Caco-2 (cell line): ENCODE measurements at regions not wholly inside any gene's neighbourhood (a gene's known extent, or its start where the extent isn't known, plus 50 kb on each side); places are given as distances from the start of the nearest gene placed in this dataset.

Experiments
- BruUV-seq: library from RNA; stranded (reverse); fragments of 400-500 nt; replicated peaks from 2 replicates; lab custom pipeline; 2021; lab: Mats Ljungman, UMichigan
- CTCF ChIA-PET: fragments of 300-600 bp; sonication (Branson Sonifier 250); formaldehyde crosslinking; loops from one replicate; lab custom pipeline; 2022; ENCODE audit warnings: antibody characterized with exemption; lab: Charles Lee
- POLR2A ChIA-PET: fragments of 300-600 bp; sonication (Branson Sonifier 250); formaldehyde crosslinking; loops from one replicate; lab custom pipeline; 2022; ENCODE audit warnings: antibody characterized with exemption; lab: Charles Lee
- DNase-seq, 2 experiments: peaks; one replicate each; pipeline versions ENCODE4 v3.0.0 to v3.0.0-alpha.2; 2020 to 2022
- H3K27me3 ChIP-seq: replicated peaks from 2 replicates; pipeline ENCODE4 v1.6.0; 2011; ENCODE audit warnings: low read length; ENCODE audit not compliant: control insufficient read depth, insufficient read depth
- H3K36me3 ChIP-seq: 2 replicates; pipeline ENCODE4 v1.5.1; 2011; ENCODE audit warnings: low read length; ENCODE audit not compliant: control insufficient read depth, insufficient read depth
- H3K4me1 ChIP-seq: fragments of 250-450 bp; sonication (Bioruptor Pico); 2 replicates; pipeline ENCODE4 v1.5.1; 2020; ENCODE audit warnings: mild to moderate bottlenecking
- H3K4me3 ChIP-seq: 2 replicates; pipeline ENCODE4 v1.5.1; 2011; ENCODE audit warnings: low read depth, mild to moderate bottlenecking, control low read depth, low read length
- H3K9me3 ChIP-seq: fragments of 250-450 bp; sonication (Bioruptor Pico); 2 replicates; pipeline ENCODE4 v1.5.1; 2020; ENCODE audit warnings: mild to moderate bottlenecking, moderate library complexity
- H3K27ac Mint-ChIP-seq: one replicate; pipeline ENCODE4 v1.8.0; 2022; ENCODE audit warnings: mixed read lengths; ENCODE audit not compliant: unreplicated experiment
- H3K27me3 Mint-ChIP-seq: one replicate; pipeline ENCODE4 v1.8.0; 2022; ENCODE audit warnings: mixed read lengths; ENCODE audit not compliant: insufficient read depth, unreplicated experiment
- H3K36me3 Mint-ChIP-seq: one replicate; pipeline ENCODE4 v1.8.0; 2022; ENCODE audit warnings: mild to moderate bottlenecking, mixed read lengths; ENCODE audit not compliant: insufficient read depth, unreplicated experiment
- H3K4me1 Mint-ChIP-seq: one replicate; pipeline ENCODE4 v1.8.0; 2022; ENCODE audit warnings: low read depth, mixed read lengths; ENCODE audit not compliant: unreplicated experiment
- H3K4me3 Mint-ChIP-seq: one replicate; pipeline ENCODE4 v1.8.0; 2022; ENCODE audit warnings: mild to moderate bottlenecking, moderate library complexity, mixed read lengths; ENCODE audit not compliant: unreplicated experiment
- H3K9me3 Mint-ChIP-seq: one replicate; pipeline ENCODE4 v1.8.0; 2022; ENCODE audit warnings: mixed read lengths; ENCODE audit not compliant: unreplicated experiment
- intact Hi-C: fragments of 100-400 bp; cut with micrococcal nuclease; formaldehyde crosslinking; loops from one replicate; pipeline ENCODE4 v1.10.0; 2022; ENCODE audit not compliant: unreplicated experiment
- TF ChIP-seq, protein P1 (sequence below), 2 experiments: fragments of 200-600 bp in 1 of 2; IDR thresholded peaks; 1 replicate in 1 of 2; 2 replicates in 1 of 2; pipeline versions ENCODE4 v1.5.1 to v1.8.0; 2011 to 2022; ENCODE audit warnings: antibody characterized with exemption in 1 of 2, control low read depth in 1 of 2, inconsistent platforms in 1 of 2, low read depth in 1 of 2, low read length in 1 of 2, mild to moderate bottlenecking in 1 of 2, moderate library complexity in 1 of 2; ENCODE audit not compliant: insufficient read depth in 1 of 2, severe bottlenecking in 1 of 2, unreplicated experiment in 1 of 2

DNA sequence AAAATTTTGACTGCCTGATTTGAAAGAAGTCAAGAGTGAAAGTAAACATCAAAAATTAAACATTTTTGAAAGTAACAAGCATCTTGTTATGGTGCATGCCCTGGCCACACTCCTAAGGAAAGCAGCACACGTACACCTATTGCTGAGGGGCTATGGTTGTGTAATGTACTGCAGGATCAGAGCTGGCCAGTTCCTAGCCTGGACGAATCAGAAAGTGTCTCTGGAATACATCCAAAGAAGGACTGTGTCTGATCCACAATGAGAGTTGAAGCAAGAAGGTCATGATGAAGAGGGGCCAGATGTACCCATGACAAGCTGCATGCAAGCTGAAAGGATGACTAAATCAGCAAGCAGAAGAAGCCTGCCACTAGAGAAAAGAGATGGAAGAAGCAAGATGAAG lies 618.2 kb downstream of the TLE1 start:
- Histone ChIP-seq H3K4me1 (no peaks in the 10 kb centered on the region), H3K4me3 (no peak overlapping the region), H3K36me3 (no peaks in the 10 kb centered on the region), H3K27me3 (no peaks in the 10 kb centered on the region), H3K9me3 (no peaks in the 10 kb centered on the region)
- DNase-seq = no peak
- BruUV-seq = no TSS peak
- H3K36me3 Mint-ChIP-seq = no peaks in the 10 kb centered on the region
- CTCF ChIA-PET = no interaction called here
- no peak overlapping the region for H3K4me3 Mint-ChIP-seq
- POLR2A ChIA-PET = no interaction called here
- H3K9me3 Mint-ChIP-seq = no peaks in the 10 kb centered on the region
- H3K27me3 Mint-ChIP-seq = no peaks in the 10 kb centered on the region
- no peaks in the 10 kb centered on the region for H3K4me1 Mint-ChIP-seq
- TF ChIP-seq, protein P1, sequence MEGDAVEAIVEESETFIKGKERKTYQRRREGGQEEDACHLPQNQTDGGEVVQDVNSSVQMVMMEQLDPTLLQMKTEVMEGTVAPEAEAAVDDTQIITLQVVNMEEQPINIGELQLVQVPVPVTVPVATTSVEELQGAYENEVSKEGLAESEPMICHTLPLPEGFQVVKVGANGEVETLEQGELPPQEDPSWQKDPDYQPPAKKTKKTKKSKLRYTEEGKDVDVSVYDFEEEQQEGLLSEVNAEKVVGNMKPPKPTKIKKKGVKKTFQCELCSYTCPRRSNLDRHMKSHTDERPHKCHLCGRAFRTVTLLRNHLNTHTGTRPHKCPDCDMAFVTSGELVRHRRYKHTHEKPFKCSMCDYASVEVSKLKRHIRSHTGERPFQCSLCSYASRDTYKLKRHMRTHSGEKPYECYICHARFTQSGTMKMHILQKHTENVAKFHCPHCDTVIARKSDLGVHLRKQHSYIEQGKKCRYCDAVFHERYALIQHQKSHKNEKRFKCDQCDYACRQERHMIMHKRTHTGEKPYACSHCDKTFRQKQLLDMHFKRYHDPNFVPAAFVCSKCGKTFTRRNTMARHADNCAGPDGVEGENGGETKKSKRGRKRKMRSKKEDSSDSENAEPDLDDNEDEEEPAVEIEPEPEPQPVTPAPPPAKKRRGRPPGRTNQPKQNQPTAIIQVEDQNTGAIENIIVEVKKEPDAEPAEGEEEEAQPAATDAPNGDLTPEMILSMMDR (IDR thresholded peaks at IDR 0.05; ENCODE audit: insufficient read depth in 1 of 2, low read depth in 1 of 2, low read length in 1 of 2, severe bottlenecking in 1 of 2, unreplicated experiment in 1 of 2) = no peak
- H3K27ac Mint-ChIP-seq = no peak overlapping the region
- intact Hi-C loops = no loop called here

DNA sequence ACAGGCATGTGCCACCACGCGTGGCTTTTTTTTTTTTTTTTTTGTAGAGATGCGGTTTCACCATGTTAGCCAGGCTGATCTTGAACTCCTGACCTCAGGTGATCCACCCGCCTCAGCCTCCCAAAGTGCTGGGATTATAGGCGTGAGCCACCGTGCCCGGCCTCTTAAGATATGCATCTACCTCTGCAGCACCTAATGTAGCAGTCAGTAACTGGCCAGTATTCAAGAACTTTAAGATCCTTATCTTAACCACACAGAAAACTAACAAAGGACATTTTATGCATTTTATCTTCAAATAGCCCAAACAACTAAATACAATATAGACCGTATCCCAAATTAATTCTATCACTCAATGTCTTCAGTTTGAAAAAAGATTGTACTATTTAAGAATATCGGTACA lies 618.7 kb downstream of the TLE1 start:
- no peak overlapping the region for H3K27ac Mint-ChIP-seq
- intact Hi-C loops = no loop called here
- no peaks in the 10 kb centered on the region for H3K27me3 ChIP-seq
- no peak overlapping the region for H3K4me3 ChIP-seq
- H3K36me3 Mint-ChIP-seq = no peaks in the 10 kb centered on the region
- no peaks in the 10 kb centered on the region for H3K36me3 ChIP-seq
- H3K4me1 Mint-ChIP-seq = no peaks in the 10 kb centered on the region
- POLR2A ChIA-PET = no interaction called here
- TF ChIP-seq, protein P1 (IDR thresholded peaks at IDR 0.05; ENCODE audit: insufficient read depth in 1 of 2, low read depth in 1 of 2, low read length in 1 of 2, severe bottlenecking in 1 of 2, unreplicated experiment in 1 of 2) = no peak
- H3K27me3 Mint-ChIP-seq = no peaks in the 10 kb centered on the region
- no peak overlapping the region for H3K4me3 Mint-ChIP-seq
- H3K9me3 ChIP-seq = no peaks in the 10 kb centered on the region
- no TSS peak for BruUV-seq
- no peaks in the 10 kb centered on the region for H3K4me1 ChIP-seq
- DNase-seq = no peak
- CTCF ChIA-PET = no interaction called here
- H3K9me3 Mint-ChIP-seq = no peaks in the 10 kb centered on the region

- intact Hi-C loops = no loop called here
- Mint-ChIP-seq H3K4me1 (no peaks in the 10 kb centered on the region), H3K9me3 (no peaks in the 10 kb centered on the region), H3K27ac (no peak overlapping the region), H3K27me3 (no peaks in the 10 kb centered on the region), H3K4me3 (no peak overlapping the region), H3K36me3 (no peaks in the 10 kb centered on the region)
- TF ChIP-seq, protein P1 (IDR thresholded peaks at IDR 0.05; ENCODE audit: insufficient read depth in 1 of 2, low read depth in 1 of 2, low read length in 1 of 2, severe bottlenecking in 1 of 2, unreplicated experiment in 1 of 2) = no peak
- ChIA-PET CTCF (no interaction called here), POLR2A (no interaction called here)
- BruUV-seq = no TSS peak
- Histone ChIP-seq H3K4me1 (no peaks in the 10 kb centered on the region), H3K36me3 (no peaks in the 10 kb centered on the region), H3K27me3 (no peaks in the 10 kb centered on the region), H3K9me3 (no peaks in the 10 kb centered on the region), H3K4me3 (no peak overlapping the region)
- DNase-seq = no peak
Observed at GRCh38 chr9:81069923-81070322, 619.4 kb downstream of the TLE1 start.
